ENCODE measurements at regions not wholly inside any gene's neighbourhood (a gene's known extent, or its start where the extent isn't known, plus 50 kb on each side); places are given as distances from the start of the nearest gene placed in this dataset.

GRCh38 chr3:82038556-82038955 is 277.1 kb upstream of the GBE1 start:
- ATAC-seq, result no peak
- no peak for DNase-seq (ENCODE audit: low read depth in 1 of 2, low spot score in 1 of 2)
- CTCF ChIA-PET, result no interaction called here
- Histone ChIP-seq H3K4me2 (no peak overlapping the region), H3K9me3 (no peaks in the 10 kb centered on the region), H3K27ac (no peak overlapping the region), H3K4me3 (no peak overlapping the region), H3K4me1 (no peaks in the 10 kb centered on the region)
- TF ChIP-seq POLR2A (IDR thresholded peaks at IDR 0.05; ENCODE audit: low read length) (no peak), NFE2L2 (conservative IDR thresholded peaks at IDR 0.05; ENCODE audit: low read length) (no peak), ESRRA (IDR thresholded peaks at IDR 0.05; ENCODE audit: borderline replicate concordance, low read length) (no peak), ZSCAN20 (CRISPR knock-in tag; IDR thresholded peaks at IDR 0.05) (no peak), HOXB13 (CRISPR knock-in tag; IDR thresholded peaks at IDR 0.05; ENCODE audit: low read depth) (no peak), CBX8 (IDR thresholded peaks at IDR 0.05) (no peak), BHLHE40 (IDR thresholded peaks at IDR 0.05; ENCODE audit: low read depth, low read length) (no peak), HDAC2 (IDR thresholded peaks at IDR 0.05) (no peak), RFX5 (IDR thresholded peaks at IDR 0.05) (no peak), CBX2 (IDR thresholded peaks at IDR 0.05; ENCODE audit: borderline replicate concordance, low read depth) (no peak), HOXA7 (CRISPR knock-in tag; IDR thresholded peaks at IDR 0.05) (no peak), SMC3 (IDR thresholded peaks at IDR 0.05) (no peak), EP300 (IDR thresholded peaks at IDR 0.05) (no peak), JUN (IDR thresholded peaks at IDR 0.05) (no peak), ZC3H11A (IDR thresholded peaks at IDR 0.05) (no peak), RARB (CRISPR knock-in tag; IDR thresholded peaks at IDR 0.05) (no peak)
- POLR2A ChIA-PET, result no interaction called here
- WGBS (ENCODE audit: missing lambda C conversion rate), result 35% methylated on average over 1 of the region's 1 CpG
- FAIRE-seq, result no peak

DNA sequence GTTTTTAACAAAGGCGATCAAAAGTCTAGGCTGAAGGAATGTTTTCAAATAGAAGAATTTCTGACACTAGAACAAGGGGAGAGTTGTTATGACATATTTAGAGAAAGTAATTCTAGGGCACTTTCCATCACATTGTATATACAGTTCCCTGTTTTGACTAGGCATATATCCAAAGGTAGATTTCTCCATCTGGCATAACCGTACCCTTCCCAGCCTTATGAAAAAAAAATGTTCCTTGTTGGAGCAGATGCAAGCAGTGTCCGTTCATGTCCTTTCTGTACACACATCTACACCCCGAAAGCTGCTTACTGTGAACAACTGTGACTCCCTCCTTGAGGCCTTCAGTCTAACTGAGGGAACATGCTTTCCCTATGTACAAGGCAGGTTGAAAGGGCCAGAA is 271.7 kb upstream of the GBE1 start:
- Histone ChIP-seq H3K4me2 (no peak overlapping the region), H3K4me1 (no peaks in the 10 kb centered on the region), H3K9me3 (no peaks in the 10 kb centered on the region), H3K27ac (no peak overlapping the region), H3K4me3 (no peak overlapping the region)
- ATAC-seq, result no peak
- FAIRE-seq, result no peak
- WGBS (ENCODE audit: missing lambda C conversion rate), result 60% methylated on average over 4 of the region's 4 CpGs
- ChIA-PET POLR2A (no interaction called here), CTCF (no interaction called here)
- TF ChIP-seq RFX5 (IDR thresholded peaks at IDR 0.05), result no peak
- no peak for TF ChIP-seq PBX3 (IDR thresholded peaks at IDR 0.05)
- no peak for TF ChIP-seq ZFP36 (IDR thresholded peaks at IDR 0.05; ENCODE audit: borderline replicate concordance, partially characterized antibody)
- no peak for TF ChIP-seq RCOR1 (IDR thresholded peaks at IDR 0.05; ENCODE audit: low read depth, low read length)
- no peak for TF ChIP-seq MAZ (IDR thresholded peaks at IDR 0.05; ENCODE audit: borderline replicate concordance, low read depth, low read length)
- TF ChIP-seq CHD2 (IDR thresholded peaks at IDR 0.05; ENCODE audit: low read length, partially characterized antibody), result no peak
- TF ChIP-seq CEBPB (IDR thresholded peaks at IDR 0.05), result no peak
- no peak for TF ChIP-seq EHMT2 (IDR thresholded peaks at IDR 0.05; ENCODE audit: low read depth)
- no peak for TF ChIP-seq E2F6 (IDR thresholded peaks at IDR 0.05; ENCODE audit: borderline replicate concordance, low read depth)
- TF ChIP-seq HEYL (CRISPR knock-in tag; IDR thresholded peaks at IDR 0.05), result no peak
- no peak for TF ChIP-seq ELK1 (IDR thresholded peaks at IDR 0.05; ENCODE audit: low read depth, low read length)
- no peak for TF ChIP-seq TFCP2L1 (CRISPR knock-in tag; IDR thresholded peaks at IDR 0.05)
- TF ChIP-seq HOXA7 (CRISPR knock-in tag; IDR thresholded peaks at IDR 0.05), result no peak
- TF ChIP-seq, protein P1, sequence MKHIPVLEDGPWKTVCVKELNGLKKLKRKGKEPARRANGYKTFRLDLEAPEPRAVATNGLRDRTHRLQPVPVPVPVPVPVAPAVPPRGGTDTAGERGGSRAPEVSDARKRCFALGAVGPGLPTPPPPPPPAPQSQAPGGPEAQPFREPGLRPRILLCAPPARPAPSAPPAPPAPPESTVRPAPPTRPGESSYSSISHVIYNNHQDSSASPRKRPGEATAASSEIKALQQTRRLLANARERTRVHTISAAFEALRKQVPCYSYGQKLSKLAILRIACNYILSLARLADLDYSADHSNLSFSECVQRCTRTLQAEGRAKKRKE (CRISPR knock-in tag; IDR thresholded peaks at IDR 0.05; ENCODE audit: low read depth), result no peak
- TF ChIP-seq JUNB (IDR thresholded peaks at IDR 0.05), result no peak
- TF ChIP-seq ESRRA (IDR thresholded peaks at IDR 0.05; ENCODE audit: borderline replicate concordance, low read length), result no peak
- no peak for TF ChIP-seq ZSCAN20 (CRISPR knock-in tag; IDR thresholded peaks at IDR 0.05)
- TF ChIP-seq FOSB (CRISPR knock-in tag; IDR thresholded peaks at IDR 0.05), result no peak
- TF ChIP-seq RNF2 (IDR thresholded peaks at IDR 0.05; ENCODE audit: borderline replicate concordance, low read depth), result no peak
- TF ChIP-seq RARB (CRISPR knock-in tag; IDR thresholded peaks at IDR 0.05), result no peak
- DNase-seq (ENCODE audit: low read depth in 1 of 2, low spot score in 1 of 2), result no peak
